ENCODE measurements at regions not wholly inside any gene's neighbourhood (a gene's known extent, or its start where the extent isn't known, plus 50 kb on each side); places are given as distances from the start of the nearest gene placed in this dataset.

DNA sequence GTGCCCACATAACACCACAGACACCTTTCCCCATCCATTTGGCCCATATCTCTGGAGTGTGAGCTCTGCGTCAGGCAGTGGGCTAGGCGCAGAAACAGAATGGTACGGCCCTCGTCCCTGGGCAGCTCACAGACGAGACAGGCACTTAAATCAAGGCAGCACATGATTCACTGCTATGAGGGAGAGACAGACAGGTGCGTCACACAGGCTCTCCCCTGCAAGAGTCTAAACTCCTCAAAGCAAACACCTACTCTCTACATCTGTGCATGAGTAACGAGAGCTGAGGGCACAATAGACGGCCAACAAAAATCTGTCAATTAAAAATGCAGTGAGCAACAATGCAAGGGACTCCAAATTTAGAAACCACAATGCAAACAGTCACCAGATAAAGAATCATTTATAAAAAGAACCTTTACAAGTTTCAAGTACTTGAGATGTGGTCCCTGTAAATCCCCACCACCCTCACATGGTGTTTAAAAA, 348.9 kb downstream of the UQCRFS1 start:
- TF ChIP-seq, protein P1, sequence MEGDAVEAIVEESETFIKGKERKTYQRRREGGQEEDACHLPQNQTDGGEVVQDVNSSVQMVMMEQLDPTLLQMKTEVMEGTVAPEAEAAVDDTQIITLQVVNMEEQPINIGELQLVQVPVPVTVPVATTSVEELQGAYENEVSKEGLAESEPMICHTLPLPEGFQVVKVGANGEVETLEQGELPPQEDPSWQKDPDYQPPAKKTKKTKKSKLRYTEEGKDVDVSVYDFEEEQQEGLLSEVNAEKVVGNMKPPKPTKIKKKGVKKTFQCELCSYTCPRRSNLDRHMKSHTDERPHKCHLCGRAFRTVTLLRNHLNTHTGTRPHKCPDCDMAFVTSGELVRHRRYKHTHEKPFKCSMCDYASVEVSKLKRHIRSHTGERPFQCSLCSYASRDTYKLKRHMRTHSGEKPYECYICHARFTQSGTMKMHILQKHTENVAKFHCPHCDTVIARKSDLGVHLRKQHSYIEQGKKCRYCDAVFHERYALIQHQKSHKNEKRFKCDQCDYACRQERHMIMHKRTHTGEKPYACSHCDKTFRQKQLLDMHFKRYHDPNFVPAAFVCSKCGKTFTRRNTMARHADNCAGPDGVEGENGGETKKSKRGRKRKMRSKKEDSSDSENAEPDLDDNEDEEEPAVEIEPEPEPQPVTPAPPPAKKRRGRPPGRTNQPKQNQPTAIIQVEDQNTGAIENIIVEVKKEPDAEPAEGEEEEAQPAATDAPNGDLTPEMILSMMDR (IDR thresholded peaks at IDR 0.05): no peak
- TF ChIP-seq POLR2A (IDR thresholded peaks at IDR 0.05): no peak
